ENCODE measurements at regions not wholly inside any gene's neighbourhood (a gene's known extent, or its start where the extent isn't known, plus 50 kb on each side); places are given as distances from the start of the nearest gene placed in this dataset.

GRCh38 chr7:22052674-22053365, 107.1 kb upstream of the CDCA7L start:
- TF ChIP-seq CTCF (IDR thresholded peaks at IDR 0.05) (no peak), POLR2AphosphoS5 (IDR thresholded peaks at IDR 0.05) (no peak), POLR2A (IDR thresholded peaks at IDR 0.05) (no peak)

All from breast epithelium (tissue), 3 donors.